ENCODE measurements at regions not wholly inside any gene's neighbourhood (a gene's known extent, or its start where the extent isn't known, plus 50 kb on each side); places are given as distances from the start of the nearest gene placed in this dataset.

- no peak for FAIRE-seq
- no peak for TF ChIP-seq POLR2A (IDR thresholded peaks at IDR 0.05; ENCODE audit: low read depth, low read length)
- DNase-seq (ENCODE audit: insufficient read length, low spot score), result no peak
Observed at GRCh38 chr18:51610481-51610880, 413.0 kb upstream of the MEX3C start.

DNA sequence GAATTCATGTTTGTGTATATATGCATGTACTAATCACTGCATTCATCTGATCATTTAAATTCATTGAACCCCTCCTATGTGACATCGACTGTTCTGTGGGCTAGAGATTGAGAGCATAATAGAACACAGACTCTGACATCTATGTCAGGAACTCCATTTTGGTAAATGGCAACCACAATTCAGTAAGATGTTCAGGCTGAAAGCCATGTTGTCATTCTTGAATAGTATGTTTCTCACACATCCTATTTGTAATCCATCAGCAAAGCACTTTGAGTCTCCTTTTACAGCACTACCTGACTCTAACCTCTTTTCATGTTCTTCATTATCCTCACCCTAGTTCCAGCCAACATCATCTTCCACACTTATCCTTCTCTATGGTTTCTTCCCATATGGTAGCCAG lies 413.8 kb upstream of the MEX3C start:
- no peak for TF ChIP-seq POLR2A (IDR thresholded peaks at IDR 0.05; ENCODE audit: low read depth, low read length)
- DNase-seq (ENCODE audit: insufficient read length, low spot score) (no peak), FAIRE-seq (no peak)

- FAIRE-seq (no peak), DNase-seq (ENCODE audit: insufficient read length, low spot score) (no peak)
- TF ChIP-seq POLR2A (IDR thresholded peaks at IDR 0.05; ENCODE audit: low read depth, low read length), result no peak
Observed at GRCh38 chr18:51614033-51614432, 416.6 kb upstream of the MEX3C start.

GRCh38 chr18:51614967-51615571 lies 417.6 kb upstream of the MEX3C start:
- no peak for TF ChIP-seq POLR2A (IDR thresholded peaks at IDR 0.05; ENCODE audit: low read depth, low read length)
- DNase-seq (ENCODE audit: insufficient read length, low spot score) (no peak), FAIRE-seq (no peak)

DNA sequence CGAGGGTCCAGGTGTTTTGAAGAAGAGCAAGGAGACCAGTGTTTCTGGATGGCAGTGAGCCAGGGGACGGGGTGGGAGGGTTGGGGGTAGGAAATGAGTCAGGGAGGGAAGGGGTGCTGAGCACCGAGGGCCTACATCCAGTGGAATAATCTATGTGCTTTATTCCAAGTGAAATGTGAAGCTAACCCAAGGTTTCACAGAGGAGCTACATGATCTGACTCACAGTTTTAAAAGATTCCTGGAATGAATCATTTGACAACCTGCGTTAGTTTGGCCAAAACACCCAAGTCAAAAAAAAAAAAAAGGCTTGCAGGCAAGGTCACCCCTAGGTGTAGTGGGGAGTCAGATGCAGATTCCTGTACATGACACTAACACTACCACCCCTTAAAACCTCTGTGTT lies 419.7 kb upstream of the MEX3C start:
- FAIRE-seq, result no peak
- no peak for DNase-seq (ENCODE audit: insufficient read length, low spot score)

GRCh38 chr18:51617572-51618260 lies 420.2 kb upstream of the MEX3C start:
- DNase-seq (ENCODE audit: insufficient read length, low spot score), result no peak
- no peak for FAIRE-seq
- TF ChIP-seq POLR2A (IDR thresholded peaks at IDR 0.05; ENCODE audit: low read depth, low read length), result no peak

More for the DNA sequence above, 419.7 kb upstream of the MEX3C start:
- no peak for TF ChIP-seq POLR2A (IDR thresholded peaks at IDR 0.05; ENCODE audit: low read depth, low read length)

- TF ChIP-seq POLR2A (IDR thresholded peaks at IDR 0.05; ENCODE audit: low read depth, low read length), result no peak
- FAIRE-seq (no peak), DNase-seq (ENCODE audit: insufficient read length, low spot score) (no peak)
Observed at GRCh38 chr18:51619283-51619682, 421.8 kb upstream of the MEX3C start.

DNA sequence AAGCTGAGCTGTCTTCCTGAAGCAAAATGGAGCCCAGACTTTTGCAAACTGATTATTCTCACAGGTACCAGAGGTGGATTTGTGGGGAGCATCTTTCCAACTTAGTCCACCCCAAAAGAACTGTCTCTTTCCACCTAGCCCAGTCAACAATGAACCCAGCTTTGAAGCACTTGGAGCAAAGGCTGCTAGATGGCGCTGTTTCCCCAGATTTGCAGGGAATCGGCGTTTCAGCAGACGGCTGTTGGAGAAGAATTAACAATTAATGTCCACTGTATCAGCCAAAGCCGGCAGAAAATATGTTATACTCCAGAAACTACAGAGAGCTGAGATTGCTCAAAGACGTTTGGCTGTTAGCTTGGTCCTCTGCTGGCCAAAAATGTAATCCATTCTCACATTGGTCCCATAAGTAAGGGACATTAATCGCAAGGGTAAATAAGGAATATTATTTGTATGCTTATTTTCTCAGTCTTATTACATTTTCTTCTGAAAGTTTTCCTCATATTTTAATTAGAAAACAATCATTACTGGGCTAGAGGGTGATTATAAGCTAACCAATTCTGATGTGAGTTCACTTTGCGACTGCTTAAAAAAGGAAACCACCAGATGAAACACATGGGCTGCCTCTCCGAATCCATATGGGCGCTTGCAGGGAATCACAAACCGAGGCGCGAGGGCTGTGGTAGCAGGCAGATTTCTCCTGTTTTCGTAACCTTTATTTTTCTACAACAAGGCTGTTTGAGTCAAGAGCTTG lies 423.8 kb upstream of the MEX3C start:
- TF ChIP-seq POLR2A (IDR thresholded peaks at IDR 0.05; ENCODE audit: low read depth, low read length), result no peak
- no peak for FAIRE-seq
- no peak for DNase-seq (ENCODE audit: insufficient read length, low spot score)

DNA sequence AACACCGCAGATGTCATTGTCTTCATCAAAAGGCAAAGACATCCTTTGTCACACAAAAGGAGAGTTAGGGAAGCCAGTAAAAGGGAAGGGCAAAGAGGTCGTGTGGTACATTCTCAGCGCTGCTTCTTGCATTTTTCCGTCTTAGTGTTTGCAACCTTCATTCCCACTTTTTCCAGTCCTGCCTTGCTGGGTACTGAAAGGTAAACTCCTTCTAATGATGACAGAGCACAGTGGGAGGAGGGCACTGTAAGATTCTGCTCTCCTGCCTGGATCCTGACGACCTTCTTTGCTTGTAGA lies 424.3 kb upstream of the MEX3C start:
- TF ChIP-seq POLR2A (IDR thresholded peaks at IDR 0.05; ENCODE audit: low read depth, low read length), result no peak
- FAIRE-seq (no peak), DNase-seq (ENCODE audit: insufficient read length, low spot score) (no peak)

- no peak for DNase-seq (ENCODE audit: insufficient read length, low spot score)
- no peak for FAIRE-seq
- TF ChIP-seq POLR2A (IDR thresholded peaks at IDR 0.05; ENCODE audit: low read depth, low read length), result no peak
Observed at GRCh38 chr18:51622702-51623101, 425.2 kb upstream of the MEX3C start.

DNA sequence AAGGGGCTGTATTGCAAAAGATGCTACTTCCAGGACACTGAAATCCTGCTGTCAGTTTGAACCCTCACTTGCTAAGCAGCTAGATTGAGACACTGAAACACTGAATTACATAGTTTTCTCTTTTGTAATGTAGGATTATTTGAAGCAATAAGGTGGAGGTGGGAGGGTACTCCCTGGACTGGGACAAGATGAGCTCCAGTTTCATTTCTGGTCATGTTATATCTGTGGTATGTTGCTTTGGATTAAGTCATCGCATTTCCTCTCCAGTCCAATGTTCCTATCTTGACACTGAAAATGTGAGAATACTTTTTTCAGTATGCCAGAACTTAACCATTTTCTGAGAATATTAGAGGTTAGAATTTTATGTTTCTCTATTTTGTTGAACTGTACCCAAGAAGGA lies 426.2 kb upstream of the MEX3C start:
- no peak for FAIRE-seq
- no peak for TF ChIP-seq POLR2A (IDR thresholded peaks at IDR 0.05; ENCODE audit: low read depth, low read length)
- DNase-seq (ENCODE audit: insufficient read length, low spot score), result no peak

- no peak for DNase-seq (ENCODE audit: insufficient read length, low spot score)
- no peak for TF ChIP-seq POLR2A (IDR thresholded peaks at IDR 0.05; ENCODE audit: low read depth, low read length)
- FAIRE-seq, result no peak
Observed at GRCh38 chr18:51630706-51631105, 433.2 kb upstream of the MEX3C start.

GRCh38 chr18:51637881-51638280 lies 440.4 kb upstream of the MEX3C start:
- TF ChIP-seq POLR2A (IDR thresholded peaks at IDR 0.05; ENCODE audit: low read depth, low read length), result no peak
- DNase-seq (ENCODE audit: insufficient read length, low spot score), result no peak
- FAIRE-seq, result no peak

GRCh38 chr18:51639541-51639940 lies 442.1 kb upstream of the MEX3C start:
- no peak for TF ChIP-seq POLR2A (IDR thresholded peaks at IDR 0.05; ENCODE audit: low read depth, low read length)
- no peak for FAIRE-seq

GRCh38 chr18:51643483-51643882 lies 446.0 kb upstream of the MEX3C start:
- FAIRE-seq, result no peak
- TF ChIP-seq POLR2A (IDR thresholded peaks at IDR 0.05; ENCODE audit: low read depth, low read length), result no peak
- DNase-seq (ENCODE audit: insufficient read length, low spot score), result no peak

More at GRCh38 chr18:51639541-51639940, 442.1 kb upstream of the MEX3C start:
- no peak for DNase-seq (ENCODE audit: insufficient read length, low spot score)
